COLO668 (cell line): ENCODE measurements at regions not wholly inside any gene's neighbourhood (a gene's known extent, or its start where the extent isn't known, plus 50 kb on each side); places are given as distances from the start of the nearest gene placed in this dataset.

ENCODE experiments used
- DNase-seq: peaks from one replicate; lab custom pipeline; 2025; ENCODE audit not compliant: unreplicated experiment; lab: John Stamatoyannopoulos, UW

DNA sequence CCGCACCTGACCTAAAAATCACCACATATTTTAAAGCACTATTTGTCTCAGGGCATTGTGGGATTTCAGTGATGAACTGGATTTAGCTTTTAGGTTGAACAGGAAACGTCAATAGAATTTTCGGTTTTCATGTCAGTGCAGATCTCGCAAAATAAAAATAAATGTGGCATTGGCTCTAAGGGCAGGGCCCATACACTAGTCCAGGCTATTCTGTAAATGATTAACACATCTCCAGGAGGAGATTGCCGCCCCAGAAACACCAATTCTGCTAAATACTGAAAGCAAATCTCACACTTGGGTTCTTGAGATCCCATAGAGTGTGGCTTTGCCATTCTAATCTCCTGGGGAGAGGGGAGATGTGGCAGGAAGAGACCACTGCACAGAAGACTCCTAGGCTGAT lies 1494.0 kb upstream of the TMEM132C start:
- no peak for DNase-seq

DNA sequence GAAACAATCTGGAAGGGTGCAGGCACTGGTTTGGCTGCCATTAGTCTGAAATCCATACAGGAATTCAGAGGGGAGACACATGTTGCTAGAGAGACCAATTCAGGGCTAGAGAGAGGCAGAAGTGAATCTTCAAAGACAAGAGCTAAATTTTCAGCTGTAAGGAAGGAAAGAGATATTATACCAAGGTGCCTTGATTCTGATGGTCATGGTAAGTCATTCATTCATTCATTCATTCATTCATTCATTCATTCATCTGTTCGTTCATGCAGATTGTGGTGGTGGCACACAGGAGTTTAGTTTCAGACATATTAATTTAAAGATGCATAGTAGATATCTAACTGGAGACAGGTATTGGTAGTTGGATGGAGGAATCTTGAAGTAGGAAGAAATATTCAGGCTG lies 1493.5 kb upstream of the TMEM132C start:
- DNase-seq, result no peak

DNA sequence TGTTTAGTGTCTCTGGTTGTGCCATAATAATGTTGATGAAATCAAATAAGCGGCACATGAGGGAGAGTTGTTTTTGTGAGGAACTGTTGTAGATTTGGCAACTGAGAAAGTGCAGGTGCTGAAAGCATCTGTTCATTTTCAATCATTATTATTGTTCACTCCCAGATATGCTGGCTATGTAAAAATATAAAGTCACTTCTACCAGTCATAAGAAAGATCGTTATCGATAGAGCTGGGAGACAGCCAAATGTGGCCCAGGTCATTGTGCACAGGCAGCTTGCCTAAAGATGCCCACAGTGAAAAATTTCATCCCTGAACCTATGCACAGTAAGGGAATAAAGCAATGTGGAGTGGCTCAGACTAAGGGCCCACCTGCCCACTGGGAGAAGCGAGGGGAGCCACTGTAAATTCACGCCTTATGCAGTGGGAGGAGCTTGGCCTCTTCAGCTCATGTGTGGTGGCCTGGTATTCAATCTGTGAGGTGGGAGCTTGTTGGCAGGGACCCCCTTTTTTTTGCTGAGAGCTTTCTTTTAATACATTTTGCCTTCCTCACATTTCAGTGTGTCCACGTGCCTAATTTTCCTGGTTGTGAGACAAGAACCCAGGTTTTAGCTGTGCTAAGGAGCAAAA lies 1490.8 kb upstream of the TMEM132C start:
- DNase-seq, result no peak

DNA sequence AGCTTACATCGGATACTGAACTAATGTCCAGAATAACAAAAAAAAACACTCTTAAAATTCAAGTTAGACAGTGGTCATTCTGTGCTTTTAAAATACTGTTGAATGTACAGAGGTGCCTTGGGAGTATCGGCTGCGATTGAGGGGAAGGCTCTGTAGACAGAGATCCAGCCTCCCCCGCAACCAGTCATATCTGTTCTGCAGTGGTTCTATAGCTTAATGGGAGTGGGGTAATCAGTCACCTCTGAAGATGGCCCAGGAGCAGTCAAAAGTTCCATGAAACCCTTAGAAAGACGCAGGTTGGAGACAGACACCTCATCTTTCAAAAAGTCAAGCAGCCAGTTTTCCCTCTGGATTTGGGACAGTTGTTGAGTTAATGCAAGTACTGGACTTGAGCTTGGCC lies 1486.6 kb upstream of the TMEM132C start:
- no peak for DNase-seq

DNA sequence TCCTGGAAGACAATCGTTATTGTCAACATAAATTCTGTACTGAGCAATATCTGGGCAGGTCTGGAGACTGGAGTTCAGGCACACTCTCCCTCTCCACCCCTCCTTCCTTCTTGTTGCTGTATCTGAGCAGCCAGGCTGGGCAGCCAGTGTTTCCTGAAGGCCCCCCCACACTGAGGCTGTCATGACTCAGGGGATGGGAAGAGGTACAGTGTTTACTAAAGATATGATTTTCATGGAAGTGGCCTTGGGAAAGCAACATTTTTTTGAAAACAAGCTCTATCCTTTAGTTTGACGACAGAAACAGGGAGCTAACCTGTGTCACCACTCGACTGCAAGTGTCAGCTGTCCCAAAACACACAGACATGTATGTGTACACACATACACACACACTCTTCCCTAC lies 1485.4 kb upstream of the TMEM132C start:
- DNase-seq, result no peak

GRCh38 chr12:126782083-126782482 lies 1484.9 kb upstream of the TMEM132C start:
- no peak for DNase-seq

DNA sequence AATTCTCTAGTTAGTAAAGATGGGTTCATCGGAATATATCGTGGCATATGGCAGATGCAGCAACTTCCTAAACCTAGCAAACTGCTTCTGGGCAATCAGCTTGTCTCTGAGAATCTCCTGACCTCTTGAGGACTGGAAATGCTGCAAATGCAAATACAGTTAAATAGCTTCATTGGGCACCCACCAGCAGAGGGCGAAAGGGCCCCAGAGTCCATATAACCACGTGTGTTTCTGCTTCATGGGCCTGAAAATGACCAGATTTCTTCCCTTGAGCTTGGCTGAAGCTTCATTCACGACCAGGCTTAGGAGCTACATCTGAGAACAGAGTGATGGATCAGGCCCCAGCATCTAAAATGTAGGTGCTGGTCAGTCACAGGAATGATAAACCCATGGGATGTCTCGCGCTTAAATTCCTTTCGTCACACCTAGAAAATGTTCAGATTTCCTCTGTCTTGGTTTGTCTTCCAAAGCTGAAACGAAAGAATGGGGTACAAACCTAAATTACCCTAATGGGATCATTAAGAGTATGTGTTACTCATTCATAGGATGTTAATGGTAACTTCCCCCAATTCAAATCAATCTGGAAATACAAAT lies 1482.5 kb upstream of the TMEM132C start:
- peak; percentile 31 for DNase-seq

GRCh38 chr12:126789963-126790362 lies 1477.0 kb upstream of the TMEM132C start:
- no peak for DNase-seq

DNA sequence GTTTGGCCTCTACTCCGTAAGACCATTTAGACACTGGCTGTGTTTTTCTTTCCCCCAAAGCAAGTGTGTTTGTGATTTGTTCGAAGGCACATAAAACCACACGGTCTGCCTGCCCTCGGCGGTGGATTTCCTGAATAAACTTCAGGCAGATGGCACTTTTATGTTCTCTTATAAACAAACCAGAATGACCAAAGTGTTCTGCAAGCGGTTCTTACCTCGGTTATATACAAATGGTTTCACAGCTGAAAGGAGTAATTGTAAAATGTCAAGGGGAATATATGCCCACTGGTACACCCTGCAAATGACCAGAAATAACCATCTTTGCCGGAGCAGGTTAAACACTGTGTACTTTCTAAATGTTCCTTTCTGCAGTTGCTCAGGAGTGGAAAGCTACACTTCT lies 1475.8 kb upstream of the TMEM132C start:
- DNase-seq, result no peak

DNA sequence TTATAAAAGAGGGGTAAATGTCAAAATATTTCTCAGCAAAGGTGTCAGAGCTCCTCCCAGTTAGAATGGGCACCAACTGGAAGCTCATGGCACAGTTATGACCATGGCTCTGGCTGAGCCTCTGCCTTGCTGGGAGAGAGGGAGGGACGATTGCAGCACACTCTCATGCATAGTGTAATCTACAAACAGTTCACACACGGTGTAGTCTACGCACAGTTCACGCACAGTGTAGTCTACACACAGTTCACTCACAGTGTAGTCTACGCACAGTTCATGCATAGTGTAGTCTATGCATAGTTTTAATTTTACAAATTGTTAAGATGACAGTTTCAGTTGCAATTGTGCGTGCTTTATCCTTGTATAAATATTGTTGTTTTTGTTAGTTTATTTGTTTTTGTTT lies 1474.6 kb upstream of the TMEM132C start:
- DNase-seq, result no peak

GRCh38 chr12:126797525-126797924 lies 1469.4 kb upstream of the TMEM132C start:
- DNase-seq, result no peak

DNA sequence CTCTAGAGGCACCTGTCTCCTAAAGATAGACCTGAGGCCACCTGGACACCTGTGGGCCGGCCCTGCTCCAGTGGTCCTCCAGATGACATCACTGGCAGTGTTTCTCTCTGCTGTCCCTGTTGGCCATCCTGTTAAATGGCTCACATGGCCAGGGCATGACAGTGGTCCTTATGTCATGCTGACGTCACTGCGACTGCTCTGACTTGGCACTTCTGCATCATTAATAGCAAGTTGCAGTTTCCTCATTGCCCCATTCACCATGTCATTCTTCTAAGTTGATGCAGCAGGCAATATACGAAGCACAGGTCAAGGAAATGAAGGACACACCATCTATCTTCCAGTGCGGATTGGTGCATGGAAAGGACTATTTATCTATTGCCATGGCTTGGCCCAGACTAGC lies 1468.5 kb upstream of the TMEM132C start:
- DNase-seq, result no peak

DNA sequence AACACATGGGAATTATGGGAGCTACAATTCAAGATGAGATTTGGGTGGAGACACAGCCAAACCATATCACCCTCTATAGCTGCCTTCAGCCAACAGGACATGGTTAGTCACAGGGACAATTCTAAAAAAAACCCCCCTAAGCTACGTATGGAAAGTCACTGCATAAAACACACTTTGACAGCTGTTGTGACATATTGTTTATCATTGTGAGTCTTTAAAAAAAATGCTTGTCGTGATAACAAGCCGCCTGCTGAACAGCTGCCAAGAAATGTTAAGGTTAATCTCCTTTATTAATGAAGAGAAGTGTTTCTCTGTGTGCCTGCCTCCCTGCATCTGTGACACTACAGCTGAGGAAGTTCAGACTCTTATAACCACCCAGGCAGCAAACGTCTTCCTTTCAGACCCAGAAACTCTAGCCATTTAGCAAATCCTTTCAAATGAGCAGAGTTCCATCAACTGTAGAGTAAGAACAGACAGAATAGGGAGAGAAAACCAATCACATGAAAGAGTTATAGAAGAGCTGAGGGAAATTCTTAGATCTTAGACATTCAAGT lies 1459.6 kb upstream of the TMEM132C start:
- DNase-seq, result no peak

GRCh38 chr12:126811391-126811790 lies 1455.6 kb upstream of the TMEM132C start:
- DNase-seq, result no peak

- DNase-seq, result no peak
Observed at GRCh38 chr12:126819554-126819953, 1447.4 kb upstream of the TMEM132C start.

- DNase-seq, result no peak
Observed at GRCh38 chr12:126830778-126831680, 1435.9 kb upstream of the TMEM132C start.

DNA sequence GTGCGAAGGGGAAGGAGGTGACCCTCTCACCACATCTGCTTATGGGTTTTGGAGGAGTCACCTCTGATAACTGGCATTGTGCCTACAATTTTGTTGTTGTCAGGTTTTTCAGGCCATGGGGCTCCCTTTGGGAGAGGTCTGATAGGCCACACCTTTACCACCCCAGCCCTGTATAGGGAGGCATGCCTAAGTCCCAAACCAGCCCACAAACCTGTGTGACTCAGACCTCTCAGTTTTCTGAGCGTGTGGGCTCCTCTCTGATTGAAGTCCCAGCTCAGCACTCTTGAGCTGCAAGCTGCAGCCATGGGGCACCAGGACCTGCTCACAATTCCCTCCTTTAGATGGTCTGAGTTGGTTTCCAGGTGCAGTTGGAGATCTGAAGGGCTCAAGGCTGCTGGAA lies 1429.3 kb upstream of the TMEM132C start:
- no peak for DNase-seq

- DNase-seq, result no peak
Observed at GRCh38 chr12:126843915-126844669, 1422.9 kb upstream of the TMEM132C start.

- no peak for DNase-seq
Observed at GRCh38 chr12:126847005-126847629, 1419.9 kb upstream of the TMEM132C start.

DNA sequence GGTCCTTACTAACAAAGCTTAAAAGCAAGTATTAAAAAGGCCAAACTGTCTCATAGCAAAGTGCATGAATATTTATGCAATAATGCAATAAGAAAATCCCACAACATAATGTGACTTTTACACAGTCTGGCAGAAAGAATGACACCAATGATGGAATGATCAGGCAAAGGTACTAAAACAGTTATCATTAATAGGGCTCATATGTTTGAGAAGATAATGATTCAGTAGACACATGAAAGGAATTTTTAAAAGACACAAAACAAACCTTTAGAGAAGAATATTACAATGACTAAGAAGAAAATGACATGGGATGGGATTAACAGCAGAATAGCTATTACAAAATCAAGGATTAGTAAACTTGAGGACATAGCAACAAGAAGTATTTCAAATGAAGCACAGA lies 1411.2 kb upstream of the TMEM132C start:
- no peak for DNase-seq

GRCh38 chr12:126856958-126857357 lies 1410.0 kb upstream of the TMEM132C start:
- no peak for DNase-seq
